Neural cell (in vitro differentiated cells): ENCODE measurements at regions not wholly inside any gene's neighbourhood (a gene's known extent, or its start where the extent isn't known, plus 50 kb on each side); places are given as distances from the start of the nearest gene placed in this dataset.

Source experiments
- H2AFZ ChIP-seq: fragments of 200-600, 300-800 bp; sonication (generic), shearing (Covaris generic); 2 replicates; pipeline ENCODE4 v1.6.0; 2014; ENCODE audit warnings: low read depth, mild to moderate bottlenecking, antibody characterized with exemption, low read length, moderate library complexity
- H3F3A ChIP-seq: fragments of 200-600 bp; shearing (Covaris generic); 2 replicates; pipeline ENCODE4 v1.6.1; 2016; ENCODE audit warnings: mild to moderate bottlenecking, moderate library complexity, mixed read lengths, antibody characterized with exemption, low read length; ENCODE audit not compliant: insufficient read depth, poor library complexity, severe bottlenecking
- H3K27ac ChIP-seq: fragments of 200-600, 300-800 bp; sonication (generic), shearing (Covaris generic); 2 replicates; pipeline ENCODE4 v1.5.1; 2014; ENCODE audit warnings: mild to moderate bottlenecking, low read length, moderate library complexity
- H3K27me3 ChIP-seq: fragments of 300-800, 200-600 bp; sonication (generic), shearing (Covaris generic); 2 replicates; pipeline ENCODE4 v1.6.0; 2014; ENCODE audit warnings: mild to moderate bottlenecking, low read depth, low read length, moderate library complexity; ENCODE audit not compliant: insufficient read depth
- H3K36me3 ChIP-seq: fragments of 300-800, 200-600 bp; sonication (generic), shearing (Covaris generic); 2 replicates; pipeline ENCODE4 v1.5.1; 2014; ENCODE audit warnings: mild to moderate bottlenecking, antibody characterized with exemption, low read length, moderate library complexity; ENCODE audit not compliant: insufficient read depth
- H3K4me2 ChIP-seq: fragments of 300-800, 200-600 bp; sonication (generic), shearing (Covaris generic); 2 replicates; pipeline ENCODE4 v1.6.0; 2014; ENCODE audit warnings: mild to moderate bottlenecking, low read length
- H3K4me3 ChIP-seq: fragments of 300-800, 200-600 bp; sonication (generic), shearing (Covaris generic); 2 replicates; pipeline ENCODE4 v1.5.1; 2014; ENCODE audit warnings: mild to moderate bottlenecking, low read length, moderate library complexity
- H3K79me2 ChIP-seq: fragments of 200-600 bp; shearing (Covaris generic); replicated peaks from 2 replicates; pipeline ENCODE4 v1.6.0; 2014; ENCODE audit warnings: mild to moderate bottlenecking, low read length, moderate library complexity; ENCODE audit not compliant: insufficient read depth
- H3K9ac ChIP-seq: fragments of 300-800, 200-600 bp; sonication (generic), shearing (Covaris generic); 2 replicates; pipeline ENCODE4 v1.6.1; 2016; ENCODE audit warnings: mild to moderate bottlenecking, low read length, mixed read lengths
- H3K9me2 ChIP-seq: fragments of 200-600 bp; shearing (Covaris generic); 2 replicates; pipeline ENCODE4 v1.6.1; 2016; ENCODE audit warnings: mild to moderate bottlenecking, low read length, mixed read lengths; ENCODE audit not compliant: insufficient read depth
- H3K9me3 ChIP-seq: fragments of 200-600, 300-800 bp; sonication (generic), shearing (Covaris generic); 2 replicates; pipeline ENCODE4 v1.6.1; 2016; ENCODE audit warnings: mild to moderate bottlenecking, mixed run types, low read length, moderate library complexity, mixed read lengths
- H4K20me1 ChIP-seq: fragments of 200-600 bp; shearing (Covaris generic); 2 replicates; pipeline ENCODE4 v1.6.1; 2016; ENCODE audit warnings: mild to moderate bottlenecking, mixed run types; ENCODE audit not compliant: insufficient read depth
- CTCF ChIP-seq: fragments of 450-650 bp; IDR thresholded peaks from 2 replicates; pipeline ENCODE4 v1.5.1; 2014; ENCODE audit warnings: antibody characterized with exemption, mild to moderate bottlenecking, moderate library complexity; ENCODE audit not compliant: poor library complexity, severe bottlenecking
- EP300 ChIP-seq: fragments of 450-650 bp; conservative IDR thresholded peaks from 2 replicates; pipeline ENCODE4 v1.6.1; 2014; ENCODE audit warnings: antibody characterized with exemption, mild to moderate bottlenecking, moderate library complexity; ENCODE audit not compliant: poor library complexity, severe bottlenecking
- EZH2 ChIP-seq: fragments of 200-600, 300-800 bp; shearing (Covaris generic), sonication (generic); IDR thresholded peaks from 2 replicates; pipeline ENCODE4 v1.6.1; 2014; ENCODE audit warnings: antibody characterized with exemption, low read length, borderline replicate concordance, mild to moderate bottlenecking; ENCODE audit not compliant: insufficient read depth, poor library complexity, severe bottlenecking
- MXI1 ChIP-seq: fragments of 450-650 bp; conservative IDR thresholded peaks from 2 replicates; pipeline ENCODE4 v1.6.1; 2014; ENCODE audit warnings: antibody characterized with exemption, mild to moderate bottlenecking; ENCODE audit not compliant: poor library complexity, severe bottlenecking
- POLR2AphosphoS5 ChIP-seq: IDR thresholded peaks from 2 replicates; pipeline ENCODE4 v1.6.1; 2012
- RAD21 ChIP-seq: fragments of 450-650 bp; conservative IDR thresholded peaks from 2 replicates; pipeline ENCODE4 v1.6.1; 2014; ENCODE audit warnings: antibody characterized with exemption, mild to moderate bottlenecking, moderate library complexity
- SMC3 ChIP-seq: fragments of 450-650 bp; conservative IDR thresholded peaks from 2 replicates; pipeline ENCODE4 v1.6.1; 2014; ENCODE audit warnings: antibody characterized with exemption, mild to moderate bottlenecking, moderate library complexity; ENCODE audit not compliant: poor library complexity
- TAF1 ChIP-seq: IDR thresholded peaks from 2 replicates; pipeline ENCODE4 v1.6.1; 2012; ENCODE audit warnings: low read depth
- TF ChIP-seq, protein P1 (sequence below): IDR thresholded peaks from 2 replicates; pipeline ENCODE4 v1.6.1; 2012; ENCODE audit warnings: borderline replicate concordance

GRCh38 chr15:79675982-79676381 is 220.8 kb downstream of the MTHFS start:
- Histone ChIP-seq H3F3A (no peaks in the 10 kb centered on the region), H3K9me2 (no peaks in the 10 kb centered on the region), H3K9ac (no peak overlapping the region), H3K4me2 (no peak overlapping the region), H3K4me3 (no peak overlapping the region), H3K27ac (no peak overlapping the region), H3K79me2 (no peaks in the 10 kb centered on the region), H3K9me3 (no peaks in the 10 kb centered on the region), H4K20me1 (no peaks in the 10 kb centered on the region), H3K36me3 (no peaks in the 10 kb centered on the region), H2AFZ (no peak overlapping the region), H3K27me3 (no peaks in the 10 kb centered on the region)
- TF ChIP-seq POLR2AphosphoS5 (no peak), SMC3 (no peak), CTCF (no peak), RAD21 (no peak), MXI1 (no peak), EP300 (no peak), EZH2 (no peak), TAF1 (no peak)
- TF ChIP-seq, protein P1, sequence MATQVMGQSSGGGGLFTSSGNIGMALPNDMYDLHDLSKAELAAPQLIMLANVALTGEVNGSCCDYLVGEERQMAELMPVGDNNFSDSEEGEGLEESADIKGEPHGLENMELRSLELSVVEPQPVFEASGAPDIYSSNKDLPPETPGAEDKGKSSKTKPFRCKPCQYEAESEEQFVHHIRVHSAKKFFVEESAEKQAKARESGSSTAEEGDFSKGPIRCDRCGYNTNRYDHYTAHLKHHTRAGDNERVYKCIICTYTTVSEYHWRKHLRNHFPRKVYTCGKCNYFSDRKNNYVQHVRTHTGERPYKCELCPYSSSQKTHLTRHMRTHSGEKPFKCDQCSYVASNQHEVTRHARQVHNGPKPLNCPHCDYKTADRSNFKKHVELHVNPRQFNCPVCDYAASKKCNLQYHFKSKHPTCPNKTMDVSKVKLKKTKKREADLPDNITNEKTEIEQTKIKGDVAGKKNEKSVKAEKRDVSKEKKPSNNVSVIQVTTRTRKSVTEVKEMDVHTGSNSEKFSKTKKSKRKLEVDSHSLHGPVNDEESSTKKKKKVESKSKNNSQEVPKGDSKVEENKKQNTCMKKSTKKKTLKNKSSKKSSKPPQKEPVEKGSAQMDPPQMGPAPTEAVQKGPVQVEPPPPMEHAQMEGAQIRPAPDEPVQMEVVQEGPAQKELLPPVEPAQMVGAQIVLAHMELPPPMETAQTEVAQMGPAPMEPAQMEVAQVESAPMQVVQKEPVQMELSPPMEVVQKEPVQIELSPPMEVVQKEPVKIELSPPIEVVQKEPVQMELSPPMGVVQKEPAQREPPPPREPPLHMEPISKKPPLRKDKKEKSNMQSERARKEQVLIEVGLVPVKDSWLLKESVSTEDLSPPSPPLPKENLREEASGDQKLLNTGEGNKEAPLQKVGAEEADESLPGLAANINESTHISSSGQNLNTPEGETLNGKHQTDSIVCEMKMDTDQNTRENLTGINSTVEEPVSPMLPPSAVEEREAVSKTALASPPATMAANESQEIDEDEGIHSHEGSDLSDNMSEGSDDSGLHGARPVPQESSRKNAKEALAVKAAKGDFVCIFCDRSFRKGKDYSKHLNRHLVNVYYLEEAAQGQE, result no peak

DNA sequence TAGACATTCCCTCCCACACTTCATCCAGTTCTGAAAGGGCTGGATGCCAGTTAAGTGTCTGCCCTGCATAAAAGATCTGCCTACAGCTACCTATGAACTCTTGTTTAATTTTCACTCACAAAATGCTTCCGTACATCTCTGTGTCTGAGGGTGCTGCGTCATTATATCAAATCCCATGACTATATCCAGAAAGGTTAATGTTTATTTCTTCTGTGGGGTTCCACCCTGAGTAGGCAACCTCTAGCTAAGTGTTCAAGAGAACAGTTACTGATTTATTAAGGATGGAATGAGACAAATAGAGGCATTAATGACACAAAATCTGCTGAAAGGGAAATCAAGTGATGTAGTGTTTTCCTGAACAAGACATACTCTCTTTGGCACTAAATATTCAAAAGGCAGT is 220.2 kb downstream of the MTHFS start:
- no peak overlapping the region for H2AFZ ChIP-seq

More for the DNA sequence above, 220.2 kb downstream of the MTHFS start:
- no peaks in the 10 kb centered on the region for H3K27me3 ChIP-seq
- H3K9me3 ChIP-seq, result no peaks in the 10 kb centered on the region
- H3K4me3 ChIP-seq, result no peak overlapping the region
- H3K9me2 ChIP-seq, result no peaks in the 10 kb centered on the region
- H3K79me2 ChIP-seq, result no peaks in the 10 kb centered on the region
- no peaks in the 10 kb centered on the region for H4K20me1 ChIP-seq
- H3K4me2 ChIP-seq, result no peak overlapping the region
- H3K36me3 ChIP-seq, result no peaks in the 10 kb centered on the region
- no peaks in the 10 kb centered on the region for H3F3A ChIP-seq
- H3K9ac ChIP-seq, result no peak overlapping the region
- no peak overlapping the region for H3K27ac ChIP-seq
- TF ChIP-seq SMC3 (no peak), TAF1 (no peak), EZH2 (no peak), RAD21 (no peak), POLR2AphosphoS5 (no peak), MXI1 (no peak), CTCF (no peak), EP300 (no peak)
- TF ChIP-seq, protein P1, result no peak
